B cell (primary cell): ENCODE measurements at regions not wholly inside any gene's neighbourhood (a gene's known extent, or its start where the extent isn't known, plus 50 kb on each side); places are given as distances from the start of the nearest gene placed in this dataset.

Experiments used
- ATAC-seq: fragments of 200-7000 bp; cut with Tn5 transposase; one replicate; pipeline ENCODE4 v1.10.0; 2021; ENCODE audit warnings: low read depth, mild to moderate bottlenecking, moderate number of reproducible peaks, moderate library complexity
- CTCF ChIA-PET: fragments of 350-600 bp; sonication (Branson Sonifier 250); formaldehyde crosslinking; loops from one replicate; lab custom pipeline; 2021; ENCODE audit warnings: antibody characterized with exemption, inconsistent platforms; lab: Charles Lee
- POLR2A ChIA-PET: fragments of 350-600 bp; sonication (Branson Sonifier 250); formaldehyde crosslinking; loops from one replicate; lab custom pipeline; 2021; ENCODE audit warnings: antibody characterized with exemption; lab: Charles Lee
- DNase-seq: peaks from one replicate; pipeline ENCODE4 v3.0.0; 2013
- H2AFZ ChIP-seq: 2 replicates; pipeline ENCODE4 v1.6.1; 2012; ENCODE audit warnings: mild to moderate bottlenecking, low read depth, low read length; ENCODE audit not compliant: insufficient read depth, poor library complexity, severe bottlenecking
- H3K27ac ChIP-seq, 2 donors: 1 replicate in 1 of 2; 2 replicates in 1 of 2; pipeline ENCODE4 v1.5.1; 2012 to 2013; ENCODE audit warnings: low read length in 2 of 2, mild to moderate bottlenecking in 2 of 2, moderate library complexity in 1 of 2
- H3K27me3 ChIP-seq, 4 experiments: fragments of 200-600 bp in 1 of 4; sonication (generic) in 1 of 4; replicated peaks in 1 of 4; 1 replicate in 2 of 4; 2 replicates in 2 of 4; pipeline versions ENCODE4 v1.6.1 to v1.7.0; 2013 to 2016; ENCODE audit warnings: low read length in 3 of 4, mild to moderate bottlenecking in 2 of 4, mixed read lengths in 1 of 4, moderate library complexity in 1 of 4; ENCODE audit not compliant: insufficient read depth in 4 of 4, control insufficient read depth in 3 of 4; ENCODE audit errors: control extremely low read depth in 1 of 4
- H3K36me3 ChIP-seq, 2 experiments: replicated peaks in 1 of 2; 1 replicate in 1 of 2; 2 replicates in 1 of 2; pipeline versions ENCODE4 v1.6.1 to v1.7.1; 2013; ENCODE audit warnings: low read length in 1 of 2; ENCODE audit not compliant: insufficient read depth in 2 of 2, control insufficient read depth in 1 of 2; ENCODE audit errors: control extremely low read depth in 1 of 2, extremely low read depth in 1 of 2
- H3K4me1 ChIP-seq, 2 donors: fragments of 200-600 bp in 1 of 2; sonication (generic) in 1 of 2; 1 replicate in 1 of 2; 2 replicates in 1 of 2; pipeline versions ENCODE4 v1.5.1 to v1.6.1; 2013 to 2017; ENCODE audit warnings: low read length in 2 of 2; ENCODE audit not compliant: control insufficient read depth in 2 of 2, insufficient read depth in 2 of 2
- H3K4me2 ChIP-seq: replicated peaks from 2 replicates; pipeline ENCODE3; 2012; ENCODE audit warnings: mild to moderate bottlenecking, low read depth, low read length; ENCODE audit not compliant: poor library complexity, severe bottlenecking
- H3K4me3 ChIP-seq, 5 experiments: fragments of 200-600 bp in 1 of 5; sonication (generic) in 1 of 5; 1 replicate in 3 of 5; 2 replicates in 2 of 5; pipeline versions ENCODE4 v1.5.1 to v1.7.0; 2011 to 2016; ENCODE audit warnings: low read length in 4 of 5, mild to moderate bottlenecking in 4 of 5, low read depth in 2 of 5, control low read depth in 1 of 5, moderate library complexity in 1 of 5; ENCODE audit not compliant: insufficient read depth in 1 of 5; ENCODE audit errors: control extremely low read depth in 1 of 5, extremely low read depth in 1 of 5
- H3K79me2 ChIP-seq: fragments of 200-600 bp; sonication (generic); one replicate; pipeline ENCODE4 v1.6.0; 2016; ENCODE audit warnings: low read length; ENCODE audit not compliant: control insufficient read depth, insufficient read depth
- H3K9ac ChIP-seq: fragments of 200-600 bp; sonication (generic); 2 replicates; pipeline ENCODE4 v1.6.1; 2017; ENCODE audit warnings: mild to moderate bottlenecking, low read length, moderate library complexity
- H3K9me3 ChIP-seq, 3 donors: one replicate each; pipeline versions ENCODE4 v1.6.1 to v1.7.1; 2013; ENCODE audit warnings: low read length in 2 of 3; ENCODE audit not compliant: control insufficient read depth in 2 of 3, insufficient read depth in 1 of 3; ENCODE audit errors: control extremely low read depth in 1 of 3
- H4K20me1 ChIP-seq: 2 replicates; pipeline ENCODE4 v1.6.0; 2012; ENCODE audit warnings: mild to moderate bottlenecking, low read length; ENCODE audit not compliant: insufficient read depth, control insufficient read depth, poor library complexity, severe bottlenecking
- H3K27ac Mint-ChIP-seq: one replicate; pipeline ENCODE4 v1.8.0; 2021; ENCODE audit warnings: mixed read lengths
- H3K27me3 Mint-ChIP-seq: one replicate; pipeline ENCODE4 v1.8.0; 2021; ENCODE audit warnings: mixed read lengths
- H3K4me1 Mint-ChIP-seq: one replicate; pipeline ENCODE4 v1.8.0; 2021; ENCODE audit warnings: mixed read lengths
- H3K4me3 Mint-ChIP-seq: one replicate; pipeline ENCODE4 v1.8.0; 2021; ENCODE audit warnings: mixed read lengths
- H3K9me3 Mint-ChIP-seq: one replicate; pipeline ENCODE4 v1.8.0; 2022; ENCODE audit warnings: mixed read lengths; ENCODE audit not compliant: insufficient read depth
- CTCF ChIP-seq: fragments of 200-600 bp; IDR thresholded peaks from one replicate; pipeline ENCODE4 v1.8.0; 2022; ENCODE audit warnings: antibody characterized with exemption, mild to moderate bottlenecking
- EZH2 ChIP-seq: IDR thresholded peaks from 2 replicates; pipeline ENCODE4 v1.6.1; 2012; ENCODE audit warnings: borderline replicate concordance, low read depth, mild to moderate bottlenecking, moderate library complexity, low read length; ENCODE audit not compliant: insufficient read depth, poor library complexity, severe bottlenecking
- WGBS: methylation state at CpG from one replicate; pipeline ENCODE4 v1.1.5; 2013; ENCODE audit warnings: missing lambda C conversion rate; ENCODE audit not compliant: insufficient coverage; 5-methylcytosine and 5-hydroxymethylcytosine counted together
- intact Hi-C: fragments of 100-400 bp; cut with micrococcal nuclease; formaldehyde crosslinking; loops from one replicate; pipeline ENCODE4 v1.10.0; 2022

- no peaks in the 10 kb centered on the region for H4K20me1 ChIP-seq
- TF ChIP-seq CTCF, result no peak
- no peaks in the 10 kb centered on the region for H3K4me1 ChIP-seq
- H3K79me2 ChIP-seq, result no peaks in the 10 kb centered on the region
- POLR2A ChIA-PET, result no interaction called here
- no peaks in the 10 kb centered on the region for H3K36me3 ChIP-seq
- no peaks in the 10 kb centered on the region for H3K27me3 ChIP-seq
- intact Hi-C loops, result no loop called here
- no peak for DNase-seq
- Mint-ChIP-seq H3K4me1 (no peaks in the 10 kb centered on the region), H3K27me3 (peaks cover 5% of the 10 kb centered on the region), H3K9me3 (no peaks in the 10 kb centered on the region), H3K4me3 (no peak overlapping the region), H3K27ac (no peak overlapping the region)
- H3K4me3 ChIP-seq, result no peak overlapping the region
- no peak for ATAC-seq
- H3K9me3 ChIP-seq, result peaks cover 0 to 26% (median 7%) of the 10 kb centered on the region in 3 donors
- H3K4me2 ChIP-seq, result no peak overlapping the region
- no peak overlapping the region for H3K27ac ChIP-seq
- H3K9ac ChIP-seq, result no peak overlapping the region
- CTCF ChIA-PET, result no interaction called here
- 90% methylated on average over 17 of the region's 20 CpGs for WGBS
- H2AFZ ChIP-seq, result no peak overlapping the region
Measured at GRCh38 chr12:131583090-131583712, 127.7 kb upstream of the SFSWAP start.

- DNase-seq, result no peak
- peaks cover 0 to 26% (median 7%) of the 10 kb centered on the region in 3 donors for H3K9me3 ChIP-seq
- H3K4me3 ChIP-seq, result no peak overlapping the region
- WGBS, result 84% methylated on average over 9 of the region's 9 CpGs
- no peak overlapping the region for H3K4me3 Mint-ChIP-seq
- no peak overlapping the region for H3K27ac Mint-ChIP-seq
- H3K27me3 ChIP-seq, result no peaks in the 10 kb centered on the region
- ChIA-PET CTCF (no interaction called here), POLR2A (no interaction called here)
- no peak for TF ChIP-seq EZH2
- no peak for TF ChIP-seq CTCF
- H3K27ac ChIP-seq, result no peak overlapping the region
- H2AFZ ChIP-seq, result no peak overlapping the region
- H3K4me1 ChIP-seq, result no peaks in the 10 kb centered on the region
- no peaks in the 10 kb centered on the region for H3K36me3 ChIP-seq
- H3K79me2 ChIP-seq, result no peaks in the 10 kb centered on the region
- H3K4me2 ChIP-seq, result no peak overlapping the region
- intact Hi-C loops, result no loop called here
- H3K9ac ChIP-seq, result no peak overlapping the region
- no peaks in the 10 kb centered on the region for H3K9me3 Mint-ChIP-seq
- no peak for ATAC-seq
- no peaks in the 10 kb centered on the region for H4K20me1 ChIP-seq
- H3K4me1 Mint-ChIP-seq, result no peaks in the 10 kb centered on the region
- H3K27me3 Mint-ChIP-seq, result peaks cover 2% of the 10 kb centered on the region
Measured at GRCh38 chr12:131586269-131586668, 124.6 kb upstream of the SFSWAP start.
